ENCODE measurements at regions not wholly inside any gene's neighbourhood (a gene's known extent, or its start where the extent isn't known, plus 50 kb on each side); places are given as distances from the start of the nearest gene placed in this dataset.

DNA sequence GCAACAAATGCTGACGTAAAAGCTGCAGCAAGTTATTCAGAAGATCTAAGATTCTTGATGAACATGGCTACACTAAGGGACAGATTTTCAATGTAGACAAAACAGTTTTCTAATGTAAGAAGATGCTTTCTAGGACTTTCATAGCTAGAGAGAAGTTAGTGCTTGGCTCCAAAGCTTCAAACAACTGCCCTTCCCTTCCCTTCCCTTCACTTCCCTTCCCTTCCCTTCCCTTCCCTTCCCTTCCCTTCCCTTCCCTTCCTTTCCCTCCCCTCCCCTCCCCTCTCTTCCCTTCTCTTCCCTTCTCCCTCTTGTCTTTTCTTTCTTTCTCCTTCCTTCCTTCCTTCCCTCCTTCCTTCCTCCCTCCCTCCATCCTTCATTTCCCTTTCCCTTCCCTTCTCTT lies 365.3 kb upstream of the ADGRL4 start:
- no peaks in the 10 kb centered on the region for H3K4me1 ChIP-seq (ENCODE audit: control insufficient read depth in 1 of 2, insufficient read depth in 2 of 2, low read length in 2 of 2)
- H3K36me3 ChIP-seq (ENCODE audit: control insufficient read depth in 1 of 2, insufficient read depth in 2 of 2, low read length in 2 of 2): no peaks in the 10 kb centered on the region
- no peak overlapping the region for H3K27ac ChIP-seq (ENCODE audit: low read depth, low read length)
- peaks cover 0 to 9% of the 10 kb centered on the region in 2 donors for H3K9me3 ChIP-seq (ENCODE audit: control insufficient read depth in 1 of 2, low read length in 2 of 2)
- no peaks in the 10 kb centered on the region for H3K27me3 ChIP-seq (ENCODE audit: control insufficient read depth in 1 of 2, insufficient read depth in 2 of 2, low read length in 2 of 2)
- no peak overlapping the region for H3K4me3 ChIP-seq (ENCODE audit: low read depth in 1 of 2, low read length in 2 of 2)
- no peak overlapping the region for H3K9ac ChIP-seq (ENCODE audit: low read depth in 1 of 2, low read length in 2 of 2)

DNA sequence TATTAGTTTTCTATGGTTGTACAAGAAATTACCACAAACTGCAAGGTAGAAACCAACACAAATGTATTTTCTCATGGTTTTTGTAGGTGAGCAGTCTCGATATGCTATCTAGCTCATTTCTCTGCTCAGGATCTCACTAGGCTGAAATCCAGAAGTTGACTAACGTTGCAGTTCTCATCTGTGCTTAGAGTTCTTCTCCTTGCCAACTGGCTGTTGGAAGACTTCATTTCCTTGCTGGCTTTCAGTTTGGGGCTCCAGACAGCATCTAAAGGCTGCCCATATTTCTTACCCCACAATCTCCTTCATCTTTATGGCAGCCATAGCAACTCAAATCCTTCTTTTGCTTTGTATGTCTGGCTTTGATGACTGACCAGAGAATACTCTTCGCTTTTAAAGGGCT lies 362.6 kb upstream of the ADGRL4 start:
- H3K27me3 ChIP-seq (ENCODE audit: control insufficient read depth in 1 of 2, insufficient read depth in 2 of 2, low read length in 2 of 2): no peaks in the 10 kb centered on the region
- H3K9me3 ChIP-seq (ENCODE audit: control insufficient read depth in 1 of 2, low read length in 2 of 2): peaks cover 0 to 4% of the 10 kb centered on the region in 2 donors
- H3K4me1 ChIP-seq (ENCODE audit: control insufficient read depth in 1 of 2, insufficient read depth in 2 of 2, low read length in 2 of 2): no peaks in the 10 kb centered on the region
- H3K9ac ChIP-seq (ENCODE audit: low read depth in 1 of 2, low read length in 2 of 2): no peak overlapping the region
- H3K4me3 ChIP-seq (ENCODE audit: low read depth in 1 of 2, low read length in 2 of 2): no peak overlapping the region
- no peak overlapping the region for H3K27ac ChIP-seq (ENCODE audit: low read depth, low read length)
- no peaks in the 10 kb centered on the region for H3K36me3 ChIP-seq (ENCODE audit: control insufficient read depth in 1 of 2, insufficient read depth in 2 of 2, low read length in 2 of 2)

DNA sequence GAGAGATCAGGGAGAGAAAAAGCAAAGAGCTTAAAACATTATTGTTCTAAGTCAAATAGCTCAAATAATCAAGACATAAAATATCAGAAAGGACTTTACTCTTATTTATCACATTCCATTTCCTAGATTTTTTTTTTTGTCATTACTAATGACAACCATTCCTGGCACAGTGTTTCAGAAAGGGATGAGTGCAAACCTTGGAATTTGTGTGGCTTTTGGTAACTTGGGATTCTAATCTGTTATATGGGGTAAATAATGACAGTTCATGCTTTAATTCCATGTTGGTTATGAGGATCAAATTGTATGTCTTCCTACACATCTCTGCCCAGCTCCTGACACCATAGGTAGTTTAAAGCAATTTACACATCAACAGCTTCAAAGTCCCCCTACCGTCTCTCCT lies 358.4 kb upstream of the ADGRL4 start:
- Histone ChIP-seq H3K27me3 (ENCODE audit: control insufficient read depth in 1 of 2, insufficient read depth in 2 of 2, low read length in 2 of 2) (no peaks in the 10 kb centered on the region), H3K4me1 (ENCODE audit: control insufficient read depth in 1 of 2, insufficient read depth in 2 of 2, low read length in 2 of 2) (no peaks in the 10 kb centered on the region), H3K9me3 (ENCODE audit: control insufficient read depth in 1 of 2, low read length in 2 of 2) (peaks cover 0 to 4% of the 10 kb centered on the region in 2 donors), H3K9ac (ENCODE audit: low read depth in 1 of 2, low read length in 2 of 2) (no peak overlapping the region), H3K36me3 (ENCODE audit: control insufficient read depth in 1 of 2, insufficient read depth in 2 of 2, low read length in 2 of 2) (no peaks in the 10 kb centered on the region), H3K4me3 (ENCODE audit: low read depth in 1 of 2, low read length in 2 of 2) (no peak overlapping the region), H3K27ac (ENCODE audit: low read depth, low read length) (no peak overlapping the region)

DNA sequence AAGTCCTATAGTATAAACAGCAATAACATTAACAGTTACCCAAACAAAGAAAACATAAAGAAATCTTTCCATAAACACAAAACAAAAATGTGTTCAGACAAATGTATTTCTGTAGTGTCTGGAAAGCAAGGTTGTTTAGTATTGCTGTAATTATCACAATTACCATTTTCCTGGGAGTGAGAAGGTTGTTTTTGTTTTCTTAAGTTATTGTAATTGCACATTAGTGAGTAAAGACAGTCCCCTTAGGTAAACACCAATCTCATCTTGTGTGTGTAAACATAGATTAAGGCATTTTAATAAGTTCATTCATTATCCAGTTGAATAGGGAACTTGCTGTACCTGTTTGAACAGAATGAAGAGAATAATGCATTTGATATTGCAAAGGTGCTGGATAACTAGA lies 356.9 kb upstream of the ADGRL4 start:
- no peak overlapping the region for H3K27ac ChIP-seq (ENCODE audit: low read depth, low read length)
- H3K27me3 ChIP-seq (ENCODE audit: control insufficient read depth in 1 of 2, insufficient read depth in 2 of 2, low read length in 2 of 2): no peaks in the 10 kb centered on the region
- H3K4me3 ChIP-seq (ENCODE audit: low read depth in 1 of 2, low read length in 2 of 2): no peak overlapping the region
- H3K4me1 ChIP-seq (ENCODE audit: control insufficient read depth in 1 of 2, insufficient read depth in 2 of 2, low read length in 2 of 2): no peaks in the 10 kb centered on the region
- H3K9ac ChIP-seq (ENCODE audit: low read depth in 1 of 2, low read length in 2 of 2): no peak overlapping the region
- H3K9me3 ChIP-seq (ENCODE audit: control insufficient read depth in 1 of 2, low read length in 2 of 2): no peaks in the 10 kb centered on the region
- no peaks in the 10 kb centered on the region for H3K36me3 ChIP-seq (ENCODE audit: control insufficient read depth in 1 of 2, insufficient read depth in 2 of 2, low read length in 2 of 2)

DNA sequence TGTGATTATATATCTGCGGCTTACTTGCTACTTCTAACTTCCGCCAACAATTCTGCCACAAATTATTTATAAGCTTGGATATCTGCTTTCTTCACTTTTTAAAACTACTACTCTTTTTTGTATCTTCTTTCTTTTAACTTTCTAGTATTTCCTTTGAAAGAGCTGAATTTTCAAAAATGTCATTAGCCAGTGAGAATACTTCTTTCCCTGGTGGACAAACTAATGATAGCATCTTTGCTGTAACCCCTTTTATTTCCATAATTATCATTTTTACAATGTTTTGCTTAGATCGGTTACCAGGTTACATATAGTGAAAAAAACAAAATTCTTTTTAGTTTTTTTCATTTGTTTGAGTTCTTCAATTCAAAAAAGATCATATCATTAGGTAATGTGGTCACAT lies 355.9 kb upstream of the ADGRL4 start:
- Histone ChIP-seq H3K4me3 (ENCODE audit: low read depth in 1 of 2, low read length in 2 of 2) (no peak overlapping the region), H3K9me3 (ENCODE audit: control insufficient read depth in 1 of 2, low read length in 2 of 2) (no peaks in the 10 kb centered on the region), H3K4me1 (ENCODE audit: control insufficient read depth in 1 of 2, insufficient read depth in 2 of 2, low read length in 2 of 2) (no peaks in the 10 kb centered on the region), H3K27ac (ENCODE audit: low read depth, low read length) (no peak overlapping the region), H3K36me3 (ENCODE audit: control insufficient read depth in 1 of 2, insufficient read depth in 2 of 2, low read length in 2 of 2) (no peaks in the 10 kb centered on the region), H3K27me3 (ENCODE audit: control insufficient read depth in 1 of 2, insufficient read depth in 2 of 2, low read length in 2 of 2) (no peaks in the 10 kb centered on the region), H3K9ac (ENCODE audit: low read depth in 1 of 2, low read length in 2 of 2) (no peak overlapping the region)

DNA sequence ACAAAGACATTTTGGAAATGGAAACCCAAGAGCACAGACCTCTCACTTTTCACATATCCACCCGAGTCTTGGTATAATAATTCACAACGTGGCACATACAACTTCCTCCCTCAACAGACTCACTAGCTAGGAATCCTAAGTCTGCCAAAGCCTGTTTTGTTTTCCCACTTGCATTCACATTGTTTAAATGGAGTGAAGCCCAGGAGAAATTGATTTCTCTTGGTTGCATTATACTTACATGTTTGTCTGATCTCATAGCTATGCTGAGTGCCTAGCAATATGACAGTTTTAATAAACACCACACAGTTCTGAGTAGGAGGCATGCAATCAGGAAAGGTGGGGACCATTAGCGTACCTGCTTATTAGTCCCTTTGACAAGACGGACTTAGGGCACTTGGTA lies 348.6 kb upstream of the ADGRL4 start:
- H3K36me3 ChIP-seq (ENCODE audit: control insufficient read depth in 1 of 2, insufficient read depth in 2 of 2, low read length in 2 of 2): no peaks in the 10 kb centered on the region
- H3K4me3 ChIP-seq (ENCODE audit: low read depth in 1 of 2, low read length in 2 of 2): no peak overlapping the region
- H3K9me3 ChIP-seq (ENCODE audit: control insufficient read depth in 1 of 2, low read length in 2 of 2): no peaks in the 10 kb centered on the region
- H3K27me3 ChIP-seq (ENCODE audit: control insufficient read depth in 1 of 2, insufficient read depth in 2 of 2, low read length in 2 of 2): no peaks in the 10 kb centered on the region
- H3K27ac ChIP-seq (ENCODE audit: low read depth, low read length): no peak overlapping the region
- no peaks in the 10 kb centered on the region for H3K4me1 ChIP-seq (ENCODE audit: control insufficient read depth in 1 of 2, insufficient read depth in 2 of 2, low read length in 2 of 2)
- no peak overlapping the region for H3K9ac ChIP-seq (ENCODE audit: low read depth in 1 of 2, low read length in 2 of 2)

DNA sequence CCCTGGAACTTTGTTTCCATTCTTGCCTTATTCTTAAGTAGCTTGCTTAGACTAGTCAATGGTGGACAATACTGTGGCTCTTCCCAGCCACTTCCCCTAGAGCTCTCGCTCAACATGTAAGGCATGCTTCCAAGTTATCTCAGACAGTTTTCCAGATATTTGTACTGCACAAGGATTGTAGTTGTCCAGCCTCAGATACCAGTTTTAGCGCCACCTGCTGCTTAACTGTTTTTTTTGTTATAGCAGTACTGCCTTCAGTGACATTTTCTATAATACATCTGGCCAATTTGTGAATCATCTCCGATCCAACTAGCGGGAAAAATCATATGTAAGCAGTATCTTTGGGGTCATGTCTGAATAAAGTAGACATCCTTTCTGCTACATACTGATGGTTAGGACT lies 346.7 kb upstream of the ADGRL4 start:
- no peak overlapping the region for H3K9ac ChIP-seq (ENCODE audit: low read depth in 1 of 2, low read length in 2 of 2)
- H3K9me3 ChIP-seq (ENCODE audit: control insufficient read depth in 1 of 2, low read length in 2 of 2): no peaks in the 10 kb centered on the region
- H3K27ac ChIP-seq (ENCODE audit: low read depth, low read length): no peak overlapping the region
- no peak overlapping the region for H3K4me3 ChIP-seq (ENCODE audit: low read depth in 1 of 2, low read length in 2 of 2)
- no peaks in the 10 kb centered on the region for H3K36me3 ChIP-seq (ENCODE audit: control insufficient read depth in 1 of 2, insufficient read depth in 2 of 2, low read length in 2 of 2)
- no peaks in the 10 kb centered on the region for H3K27me3 ChIP-seq (ENCODE audit: control insufficient read depth in 1 of 2, insufficient read depth in 2 of 2, low read length in 2 of 2)
- no peaks in the 10 kb centered on the region for H3K4me1 ChIP-seq (ENCODE audit: control insufficient read depth in 1 of 2, insufficient read depth in 2 of 2, low read length in 2 of 2)

DNA sequence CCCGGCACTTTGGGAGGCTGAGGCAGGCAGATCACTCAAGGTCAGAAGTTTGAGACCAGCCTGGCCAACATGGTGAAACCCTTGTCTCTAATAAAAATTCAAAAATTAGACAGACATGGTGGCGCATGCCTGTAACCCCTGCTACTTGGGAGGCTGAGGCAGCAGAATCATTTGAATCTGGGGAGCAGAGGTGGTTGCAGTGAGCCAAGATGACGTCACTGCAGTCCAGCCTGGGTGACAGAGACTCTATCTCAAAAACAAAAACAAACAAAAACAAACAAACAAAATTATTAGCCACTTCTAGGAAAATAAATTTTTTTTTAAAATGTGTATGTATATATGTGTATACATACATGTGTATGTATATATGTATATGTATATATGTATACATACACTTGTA lies 320.3 kb upstream of the ADGRL4 start:
- H3K9me3 ChIP-seq (ENCODE audit: control insufficient read depth in 1 of 2, low read length in 2 of 2): no peaks in the 10 kb centered on the region
- no peak overlapping the region for H3K4me3 ChIP-seq (ENCODE audit: low read depth in 1 of 2, low read length in 2 of 2)
- H3K27ac ChIP-seq (ENCODE audit: low read depth, low read length): no peak overlapping the region
- H3K9ac ChIP-seq (ENCODE audit: low read depth in 1 of 2, low read length in 2 of 2): no peak overlapping the region
- H3K36me3 ChIP-seq (ENCODE audit: control insufficient read depth in 1 of 2, insufficient read depth in 2 of 2, low read length in 2 of 2): no peaks in the 10 kb centered on the region
- H3K27me3 ChIP-seq (ENCODE audit: control insufficient read depth in 1 of 2, insufficient read depth in 2 of 2, low read length in 2 of 2): no peaks in the 10 kb centered on the region
- H3K4me1 ChIP-seq (ENCODE audit: control insufficient read depth in 1 of 2, insufficient read depth in 2 of 2, low read length in 2 of 2): no peaks in the 10 kb centered on the region

DNA sequence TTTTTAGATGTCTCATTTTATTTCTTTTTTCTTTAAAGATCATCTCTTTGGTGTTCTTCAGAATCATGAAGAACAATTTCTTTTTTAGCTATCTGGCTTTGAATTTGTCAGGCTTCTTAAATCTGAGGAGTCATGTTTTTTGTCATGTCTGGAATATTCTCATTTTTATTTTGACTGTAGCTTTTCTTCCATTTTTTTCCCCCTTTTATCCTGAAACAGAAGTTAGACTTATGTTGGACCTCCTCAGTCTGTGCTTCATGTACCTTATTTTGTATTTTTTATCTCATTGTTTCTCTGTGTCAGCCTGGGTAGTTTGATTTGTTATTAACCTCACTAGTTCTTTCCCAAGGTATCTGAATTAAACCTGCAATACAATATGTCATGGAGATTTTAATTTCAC lies 319.2 kb upstream of the ADGRL4 start:
- Histone ChIP-seq H3K36me3 (ENCODE audit: control insufficient read depth in 1 of 2, insufficient read depth in 2 of 2, low read length in 2 of 2) (no peaks in the 10 kb centered on the region), H3K27ac (ENCODE audit: low read depth, low read length) (no peak overlapping the region), H3K4me3 (ENCODE audit: low read depth in 1 of 2, low read length in 2 of 2) (no peak overlapping the region), H3K27me3 (ENCODE audit: control insufficient read depth in 1 of 2, insufficient read depth in 2 of 2, low read length in 2 of 2) (no peaks in the 10 kb centered on the region), H3K9ac (ENCODE audit: low read depth in 1 of 2, low read length in 2 of 2) (no peak overlapping the region), H3K4me1 (ENCODE audit: control insufficient read depth in 1 of 2, insufficient read depth in 2 of 2, low read length in 2 of 2) (no peaks in the 10 kb centered on the region), H3K9me3 (ENCODE audit: control insufficient read depth in 1 of 2, low read length in 2 of 2) (no peaks in the 10 kb centered on the region)

DNA sequence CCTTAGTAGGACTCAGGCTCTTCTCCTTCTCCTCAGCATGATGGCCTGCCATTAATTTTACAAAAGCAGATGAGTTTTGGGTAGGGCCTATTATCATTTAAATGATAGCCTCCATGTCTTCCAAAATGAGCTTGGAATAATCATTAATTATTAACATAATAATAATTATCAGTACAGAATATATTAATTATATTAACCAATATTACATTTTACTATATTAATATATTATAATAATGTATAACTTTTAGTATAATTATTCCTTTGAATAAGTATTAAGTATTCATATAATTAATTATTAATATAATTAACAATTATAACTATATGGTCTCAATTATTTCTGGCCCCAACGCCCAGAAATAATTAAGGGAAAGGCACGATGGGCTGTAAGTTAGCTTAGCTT lies 318.6 kb upstream of the ADGRL4 start:
- Histone ChIP-seq H3K9me3 (ENCODE audit: control insufficient read depth in 1 of 2, low read length in 2 of 2) (no peaks in the 10 kb centered on the region), H3K27me3 (ENCODE audit: control insufficient read depth in 1 of 2, insufficient read depth in 2 of 2, low read length in 2 of 2) (no peaks in the 10 kb centered on the region), H3K4me3 (ENCODE audit: low read depth in 1 of 2, low read length in 2 of 2) (no peak overlapping the region), H3K9ac (ENCODE audit: low read depth in 1 of 2, low read length in 2 of 2) (no peak overlapping the region), H3K4me1 (ENCODE audit: control insufficient read depth in 1 of 2, insufficient read depth in 2 of 2, low read length in 2 of 2) (no peaks in the 10 kb centered on the region), H3K27ac (ENCODE audit: low read depth, low read length) (no peak overlapping the region), H3K36me3 (ENCODE audit: control insufficient read depth in 1 of 2, insufficient read depth in 2 of 2, low read length in 2 of 2) (no peaks in the 10 kb centered on the region)
